ENCODE measurements at regions not wholly inside any gene's neighbourhood (a gene's known extent, or its start where the extent isn't known, plus 50 kb on each side); places are given as distances from the start of the nearest gene placed in this dataset.

DNA sequence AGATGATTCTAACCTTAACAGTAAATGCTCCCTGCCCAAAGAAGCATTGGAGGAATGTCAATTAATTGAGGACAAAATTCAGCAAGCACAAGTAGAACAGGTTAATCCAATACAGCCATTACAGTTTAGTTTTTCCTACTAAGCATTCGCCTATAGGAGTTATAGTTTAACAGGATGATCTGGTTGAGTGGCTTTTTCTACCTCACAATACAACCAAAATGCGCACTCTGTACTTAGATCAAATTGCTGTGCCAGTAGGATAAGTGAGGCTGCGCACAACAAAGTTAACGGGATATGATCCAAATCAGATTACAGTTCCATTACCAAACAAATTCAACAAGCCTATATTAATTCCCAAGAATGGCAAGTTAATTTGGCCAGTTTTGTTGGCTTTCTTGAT, 117.1 kb upstream of the TRIM24 start:
- no peak for DNase-seq (ENCODE audit: low read depth)
- no peak overlapping the region for H3K4me3 ChIP-seq (ENCODE audit: control insufficient read depth, low read depth, low read length)
- TF ChIP-seq CTCF (conservative IDR thresholded peaks at IDR 0.05; ENCODE audit: control insufficient read depth, insufficient read depth, low read depth, low read length) = no peak

DNA sequence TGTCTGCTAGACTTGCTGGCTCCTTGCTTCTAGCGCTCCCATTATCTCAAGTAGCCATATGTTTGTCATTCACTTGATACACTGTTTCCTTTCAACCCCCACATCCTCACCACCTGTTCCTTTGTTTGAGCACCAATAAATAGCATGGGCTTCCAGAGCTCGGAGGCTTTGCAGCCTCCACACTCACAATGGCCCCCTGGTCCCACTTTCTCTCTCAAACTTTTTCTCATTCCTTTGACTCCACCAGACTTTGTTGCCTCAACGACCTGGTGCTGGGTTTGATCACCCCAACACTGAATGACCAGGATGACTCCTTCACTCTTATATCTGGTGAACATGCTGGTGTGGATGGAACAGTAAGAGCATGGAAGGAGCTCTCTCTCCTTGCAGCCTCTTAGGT, 114.5 kb upstream of the TRIM24 start:
- no peak for DNase-seq (ENCODE audit: low read depth)
- no peak for TF ChIP-seq CTCF (conservative IDR thresholded peaks at IDR 0.05; ENCODE audit: control insufficient read depth, insufficient read depth, low read depth, low read length)
- H3K4me3 ChIP-seq (ENCODE audit: control insufficient read depth, low read depth, low read length) = no peak overlapping the region

DNA sequence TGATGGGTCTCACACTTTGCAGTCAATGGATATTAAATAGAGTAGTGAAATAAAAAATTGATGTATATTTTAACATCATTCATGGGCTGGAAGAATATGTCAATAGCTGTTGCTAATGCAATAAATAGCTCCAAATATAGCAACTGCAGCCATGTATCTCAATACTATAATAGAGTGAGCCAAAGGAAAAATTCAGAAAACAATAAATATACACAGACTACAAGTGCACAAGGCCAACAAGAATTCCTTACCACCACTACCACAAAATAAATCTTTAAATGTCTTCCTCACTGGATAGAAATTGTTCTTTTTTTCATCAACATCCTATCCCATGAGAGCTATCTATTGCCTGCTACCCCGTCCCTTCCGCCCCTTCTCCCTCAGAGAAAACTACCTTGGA, 113.1 kb upstream of the TRIM24 start:
- no peak overlapping the region for H3K4me3 ChIP-seq (ENCODE audit: control insufficient read depth, low read depth, low read length)
- no peak for DNase-seq (ENCODE audit: low read depth)
- no peak for TF ChIP-seq CTCF (conservative IDR thresholded peaks at IDR 0.05; ENCODE audit: control insufficient read depth, insufficient read depth, low read depth, low read length)

- no peak for DNase-seq (ENCODE audit: low read depth)
- H3K4me3 ChIP-seq (ENCODE audit: control insufficient read depth, low read depth, low read length) = no peak overlapping the region
- TF ChIP-seq CTCF (conservative IDR thresholded peaks at IDR 0.05; ENCODE audit: control insufficient read depth, insufficient read depth, low read depth, low read length) = no peak
Observed at GRCh38 chr7:138349841-138350700, 110.0 kb upstream of the TRIM24 start.

- no peak overlapping the region for H3K4me3 ChIP-seq (ENCODE audit: control insufficient read depth, low read depth, low read length)
- TF ChIP-seq CTCF (conservative IDR thresholded peaks at IDR 0.05; ENCODE audit: control insufficient read depth, insufficient read depth, low read depth, low read length) = no peak
- DNase-seq (ENCODE audit: low read depth) = no peak
Observed at GRCh38 chr7:138350701-138351357, 109.2 kb upstream of the TRIM24 start.

DNA sequence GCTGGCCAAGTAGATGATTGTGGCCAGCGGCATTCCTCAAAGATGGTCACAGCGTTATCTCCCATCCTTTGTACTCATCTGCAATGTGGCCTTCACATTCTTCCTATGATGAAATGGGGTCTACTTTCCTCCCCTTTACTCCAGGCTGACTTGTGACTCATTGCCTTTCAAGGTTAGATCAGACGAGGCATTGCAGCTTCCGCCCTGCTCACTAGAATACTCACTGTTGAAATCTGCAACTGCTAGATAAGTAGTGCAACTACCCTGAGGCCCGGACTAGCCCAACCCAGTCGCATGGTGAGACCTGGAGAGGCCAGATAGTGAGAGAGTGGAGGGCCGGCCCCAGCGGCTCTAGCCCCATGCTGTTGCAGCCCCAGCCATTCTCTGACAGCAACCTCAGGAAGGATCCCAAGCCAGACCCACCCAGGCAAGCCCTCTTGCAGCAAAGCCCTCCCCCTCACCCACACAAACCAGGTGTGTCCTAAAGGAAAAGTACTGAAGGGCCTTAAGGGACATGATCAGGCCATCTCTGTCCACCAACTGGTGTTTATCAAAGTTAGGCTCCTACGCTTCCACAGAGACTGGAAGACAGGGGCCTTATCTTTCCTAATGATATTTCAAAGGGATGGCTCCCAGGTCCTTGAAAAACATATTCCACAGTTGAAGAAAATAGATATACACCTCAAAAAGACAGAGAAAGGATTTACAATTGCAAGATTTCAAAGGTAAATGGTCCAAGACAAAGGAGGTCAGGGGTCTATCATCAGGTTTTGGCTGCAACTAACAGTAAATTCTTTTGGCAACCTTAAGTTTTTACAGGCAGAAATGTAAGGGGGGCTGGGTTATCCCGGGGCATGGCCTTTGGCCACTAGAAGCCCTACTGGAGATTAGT, 107.2 kb upstream of the TRIM24 start:
- H3K4me3 ChIP-seq (ENCODE audit: control insufficient read depth, low read depth, low read length) = no peak overlapping the region
- TF ChIP-seq CTCF (conservative IDR thresholded peaks at IDR 0.05; ENCODE audit: control insufficient read depth, insufficient read depth, low read depth, low read length) = no peak
- no peak for DNase-seq (ENCODE audit: low read depth)

Data from fibroblast of mammary gland (primary cell).